ENCODE measurements at regions not wholly inside any gene's neighbourhood (a gene's known extent, or its start where the extent isn't known, plus 50 kb on each side); places are given as distances from the start of the nearest gene placed in this dataset.

DNA sequence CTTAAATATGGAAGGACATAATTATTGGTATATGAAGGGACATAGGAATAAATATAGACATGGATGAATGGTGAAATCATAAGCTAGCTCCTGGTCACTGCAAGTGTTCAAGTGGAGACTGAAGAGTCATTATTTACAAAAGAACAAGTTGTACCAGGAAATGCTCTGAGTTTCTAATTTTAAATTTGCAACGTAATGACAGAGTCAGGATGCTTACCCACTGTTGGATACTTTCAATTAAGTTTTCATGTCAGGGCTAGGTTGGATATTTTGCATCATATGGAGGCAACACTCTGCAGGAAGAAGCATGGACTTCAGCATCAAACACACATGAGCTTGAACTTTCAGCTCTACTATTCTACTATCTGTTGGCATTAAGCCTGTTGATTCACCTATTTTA lies 499.6 kb upstream of the C1orf87 start:
- Histone ChIP-seq H3K4me3 (replicated peaks in 1 of 4; ENCODE audit: control extremely low read depth in 1 of 4, insufficient read depth in 1 of 4, low read depth in 3 of 4, low read length in 4 of 4) (no peak overlapping the region), H3K79me2 (ENCODE audit: control insufficient read depth, insufficient read depth, low read length) (no peaks in the 10 kb centered on the region), H3K27me3 (ENCODE audit: control insufficient read depth, insufficient read depth, low read length) (no peaks in the 10 kb centered on the region), H3K9me3 (ENCODE audit: control insufficient read depth, insufficient read depth, low read depth, low read length) (no peaks in the 10 kb centered on the region), H4K20me1 (ENCODE audit: control insufficient read depth, extremely low read depth, insufficient read depth, low read length) (no peaks in the 10 kb centered on the region), H3K9ac (ENCODE audit: insufficient read depth, low read length) (no peak overlapping the region), H3K27ac (ENCODE audit: insufficient read depth, low read length) (no peak overlapping the region), H3K36me3 (ENCODE audit: control insufficient read depth, insufficient read depth, low read length) (no peaks in the 10 kb centered on the region), H3K4me2 (ENCODE audit: extremely low read depth, insufficient read depth, low read length) (peak overlapping the region; percentile 10), H3K4me1 (ENCODE audit: control insufficient read depth, extremely low read depth, insufficient read depth, low read length) (peaks cover 2% of the 10 kb centered on the region), H2AFZ (ENCODE audit: low read length) (no peak overlapping the region)
- DNase-seq (ENCODE audit: low read depth in 2 of 2): peak; percentile 31 to 68
- TF ChIP-seq EZH2 (IDR thresholded peaks at IDR 0.05; ENCODE audit: low read length, missing control alignments): no peak
- TF ChIP-seq, protein P1, sequence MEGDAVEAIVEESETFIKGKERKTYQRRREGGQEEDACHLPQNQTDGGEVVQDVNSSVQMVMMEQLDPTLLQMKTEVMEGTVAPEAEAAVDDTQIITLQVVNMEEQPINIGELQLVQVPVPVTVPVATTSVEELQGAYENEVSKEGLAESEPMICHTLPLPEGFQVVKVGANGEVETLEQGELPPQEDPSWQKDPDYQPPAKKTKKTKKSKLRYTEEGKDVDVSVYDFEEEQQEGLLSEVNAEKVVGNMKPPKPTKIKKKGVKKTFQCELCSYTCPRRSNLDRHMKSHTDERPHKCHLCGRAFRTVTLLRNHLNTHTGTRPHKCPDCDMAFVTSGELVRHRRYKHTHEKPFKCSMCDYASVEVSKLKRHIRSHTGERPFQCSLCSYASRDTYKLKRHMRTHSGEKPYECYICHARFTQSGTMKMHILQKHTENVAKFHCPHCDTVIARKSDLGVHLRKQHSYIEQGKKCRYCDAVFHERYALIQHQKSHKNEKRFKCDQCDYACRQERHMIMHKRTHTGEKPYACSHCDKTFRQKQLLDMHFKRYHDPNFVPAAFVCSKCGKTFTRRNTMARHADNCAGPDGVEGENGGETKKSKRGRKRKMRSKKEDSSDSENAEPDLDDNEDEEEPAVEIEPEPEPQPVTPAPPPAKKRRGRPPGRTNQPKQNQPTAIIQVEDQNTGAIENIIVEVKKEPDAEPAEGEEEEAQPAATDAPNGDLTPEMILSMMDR (conservative IDR thresholded peaks at IDR 0.05 in 1 of 2, IDR thresholded peaks at IDR 0.05 in 1 of 2; ENCODE audit: low read depth in 1 of 2, low read length in 2 of 2): no peak

DNA sequence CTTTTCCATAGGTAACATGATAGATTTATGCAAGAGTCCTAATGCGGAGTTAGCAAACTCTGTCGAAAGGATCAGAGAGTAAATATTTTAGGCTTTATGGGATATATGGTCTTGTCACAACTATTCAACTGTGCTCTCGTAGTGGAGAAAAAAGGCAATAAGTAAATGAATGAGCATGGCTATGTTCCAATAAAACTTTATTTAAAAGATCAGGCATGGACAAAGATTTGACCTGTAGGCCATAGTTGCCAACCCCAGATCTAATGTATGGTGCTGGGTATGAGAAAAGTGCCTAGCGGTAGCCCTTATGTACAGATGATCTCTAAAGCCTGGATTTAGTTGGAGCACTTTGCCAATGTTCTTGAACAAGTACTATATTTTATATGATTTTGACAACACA lies 498.8 kb upstream of the C1orf87 start:
- Histone ChIP-seq H3K9me3 (ENCODE audit: control insufficient read depth, insufficient read depth, low read depth, low read length) (no peaks in the 10 kb centered on the region), H3K4me1 (ENCODE audit: control insufficient read depth, extremely low read depth, insufficient read depth, low read length) (peaks cover 2% of the 10 kb centered on the region), H3K27ac (ENCODE audit: insufficient read depth, low read length) (no peak overlapping the region), H2AFZ (ENCODE audit: low read length) (no peak overlapping the region), H3K4me2 (ENCODE audit: extremely low read depth, insufficient read depth, low read length) (no peak overlapping the region), H3K4me3 (replicated peaks in 1 of 4; ENCODE audit: control extremely low read depth in 1 of 4, insufficient read depth in 1 of 4, low read depth in 3 of 4, low read length in 4 of 4) (no peak overlapping the region), H3K27me3 (ENCODE audit: control insufficient read depth, insufficient read depth, low read length) (no peaks in the 10 kb centered on the region), H3K36me3 (ENCODE audit: control insufficient read depth, insufficient read depth, low read length) (no peaks in the 10 kb centered on the region), H3K79me2 (ENCODE audit: control insufficient read depth, insufficient read depth, low read length) (no peaks in the 10 kb centered on the region), H4K20me1 (ENCODE audit: control insufficient read depth, extremely low read depth, insufficient read depth, low read length) (no peaks in the 10 kb centered on the region), H3K9ac (ENCODE audit: insufficient read depth, low read length) (no peak overlapping the region)
- TF ChIP-seq, protein P1 (conservative IDR thresholded peaks at IDR 0.05 in 1 of 2, IDR thresholded peaks at IDR 0.05 in 1 of 2; ENCODE audit: low read depth in 1 of 2, low read length in 2 of 2): no peak
- TF ChIP-seq EZH2 (IDR thresholded peaks at IDR 0.05; ENCODE audit: low read length, missing control alignments): no peak
- no peak for DNase-seq (ENCODE audit: low read depth in 2 of 2)

DNA sequence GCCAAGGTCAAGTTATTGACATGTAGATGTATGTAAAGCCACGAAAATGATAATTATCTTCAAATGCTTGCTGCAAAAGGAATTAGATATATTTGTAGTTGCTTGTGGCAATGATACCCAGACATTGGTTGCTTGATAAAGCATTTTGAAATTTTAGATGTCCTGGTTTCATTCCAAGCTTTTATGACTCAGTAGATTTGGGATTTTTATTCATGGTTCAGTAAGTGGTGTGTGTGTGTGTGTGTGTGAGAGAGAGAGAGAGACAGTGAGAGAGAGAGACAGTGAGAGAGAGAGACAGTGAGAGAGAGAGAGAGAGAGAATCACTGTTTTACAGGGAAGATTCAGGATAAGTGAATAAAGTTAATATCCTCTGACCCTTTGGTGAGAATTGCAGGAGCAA lies 498.2 kb upstream of the C1orf87 start:
- Histone ChIP-seq H2AFZ (ENCODE audit: low read length) (no peak overlapping the region), H3K36me3 (ENCODE audit: control insufficient read depth, insufficient read depth, low read length) (no peaks in the 10 kb centered on the region), H4K20me1 (ENCODE audit: control insufficient read depth, extremely low read depth, insufficient read depth, low read length) (no peaks in the 10 kb centered on the region), H3K9ac (ENCODE audit: insufficient read depth, low read length) (no peak overlapping the region), H3K27me3 (ENCODE audit: control insufficient read depth, insufficient read depth, low read length) (no peaks in the 10 kb centered on the region), H3K79me2 (ENCODE audit: control insufficient read depth, insufficient read depth, low read length) (no peaks in the 10 kb centered on the region), H3K4me1 (ENCODE audit: control insufficient read depth, extremely low read depth, insufficient read depth, low read length) (peaks cover 2% of the 10 kb centered on the region), H3K4me2 (ENCODE audit: extremely low read depth, insufficient read depth, low read length) (no peak overlapping the region), H3K27ac (ENCODE audit: insufficient read depth, low read length) (no peak overlapping the region), H3K4me3 (replicated peaks in 1 of 4; ENCODE audit: control extremely low read depth in 1 of 4, insufficient read depth in 1 of 4, low read depth in 3 of 4, low read length in 4 of 4) (no peak overlapping the region), H3K9me3 (ENCODE audit: control insufficient read depth, insufficient read depth, low read depth, low read length) (no peaks in the 10 kb centered on the region)
- TF ChIP-seq EZH2 (IDR thresholded peaks at IDR 0.05; ENCODE audit: low read length, missing control alignments): no peak
- TF ChIP-seq, protein P1 (conservative IDR thresholded peaks at IDR 0.05 in 1 of 2, IDR thresholded peaks at IDR 0.05 in 1 of 2; ENCODE audit: low read depth in 1 of 2, low read length in 2 of 2): no peak
- peak; percentile 74 to 76 for DNase-seq (ENCODE audit: low read depth in 2 of 2)

Data from fibroblast of lung (primary cell).